HG02642 (cell line): ENCODE measurements at regions not wholly inside any gene's neighbourhood (a gene's known extent, or its start where the extent isn't known, plus 50 kb on each side); places are given as distances from the start of the nearest gene placed in this dataset.

Source experiments
- ATAC-seq: cut with Tn5 transposase; IDR thresholded peaks from one replicate; pipeline ENCODE4 v1.9.1; 2021; ENCODE audit warnings: mild to moderate bottlenecking; ENCODE audit not compliant: unreplicated experiment, poor library complexity

DNA sequence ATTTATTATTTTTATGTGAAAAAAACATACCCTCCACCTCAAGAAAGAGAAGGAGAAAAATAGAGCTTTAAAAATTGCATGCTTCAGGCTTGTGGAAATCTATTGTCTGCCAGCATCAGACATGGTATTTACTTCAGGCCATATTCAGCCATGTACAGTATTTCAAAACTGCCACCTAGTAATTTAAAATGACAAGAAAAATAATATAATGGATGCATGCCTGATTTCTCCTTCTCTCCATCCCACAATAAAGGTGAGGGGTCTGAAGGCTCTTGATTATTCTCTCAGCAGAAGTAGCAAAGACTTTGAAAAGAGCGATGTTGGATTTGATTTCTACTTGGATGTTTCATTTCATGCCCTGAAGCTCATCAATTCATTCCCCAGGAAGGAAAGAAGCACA, 250.7 kb downstream of the TBC1D4 start:
- ATAC-seq, result no peak

DNA sequence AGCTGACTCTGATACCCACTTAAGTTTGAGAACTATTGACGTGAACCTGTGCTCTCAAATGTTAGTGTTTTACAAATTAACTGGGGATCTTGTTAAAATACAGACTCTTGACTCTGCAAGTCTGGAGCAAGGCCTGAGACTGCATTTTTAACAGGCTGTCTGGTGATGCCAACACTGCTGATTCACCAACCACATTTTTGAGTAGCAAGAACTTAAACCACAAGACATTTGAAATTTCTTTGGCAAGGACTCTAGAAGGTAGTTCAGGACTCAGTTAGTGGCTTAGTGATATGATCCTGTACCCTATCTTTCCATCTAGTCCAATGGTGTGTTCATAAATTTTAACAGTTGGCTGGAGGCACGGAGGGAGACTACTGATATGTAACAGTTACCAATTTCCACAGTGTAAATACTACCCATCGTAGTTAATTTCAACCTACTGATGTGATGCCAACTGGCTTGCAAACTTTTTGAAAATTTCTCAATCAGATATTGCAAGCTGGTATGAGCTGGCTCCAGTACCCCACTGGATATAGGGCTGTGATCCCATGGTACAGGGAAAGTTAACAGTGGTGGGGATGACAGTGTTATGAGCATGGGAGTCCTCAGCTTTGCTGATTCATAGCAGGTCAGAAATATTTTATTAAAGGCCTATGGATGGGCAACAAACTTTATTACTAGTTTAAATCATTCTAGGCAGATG, 255.1 kb downstream of the TBC1D4 start:
- ATAC-seq, result no peak

DNA sequence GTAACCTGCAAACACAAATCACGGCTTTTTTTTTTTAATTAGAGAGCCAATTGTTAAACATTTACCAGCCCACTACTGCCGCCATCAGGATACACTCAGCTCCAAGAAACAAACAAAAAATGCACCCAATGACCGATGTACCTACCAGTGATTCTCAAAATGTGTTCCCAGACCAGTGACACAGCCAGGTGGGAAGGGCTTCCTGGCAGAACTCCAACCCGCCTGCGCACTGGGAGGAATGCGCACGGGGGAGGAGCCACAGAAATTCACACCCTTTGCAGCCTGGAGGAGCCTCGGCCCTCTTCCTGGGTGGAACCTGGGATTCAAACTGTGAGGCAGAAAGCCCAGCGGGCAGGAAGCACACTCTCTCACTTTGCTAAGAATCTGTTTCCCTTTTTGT, 255.9 kb downstream of the TBC1D4 start:
- no peak for ATAC-seq

DNA sequence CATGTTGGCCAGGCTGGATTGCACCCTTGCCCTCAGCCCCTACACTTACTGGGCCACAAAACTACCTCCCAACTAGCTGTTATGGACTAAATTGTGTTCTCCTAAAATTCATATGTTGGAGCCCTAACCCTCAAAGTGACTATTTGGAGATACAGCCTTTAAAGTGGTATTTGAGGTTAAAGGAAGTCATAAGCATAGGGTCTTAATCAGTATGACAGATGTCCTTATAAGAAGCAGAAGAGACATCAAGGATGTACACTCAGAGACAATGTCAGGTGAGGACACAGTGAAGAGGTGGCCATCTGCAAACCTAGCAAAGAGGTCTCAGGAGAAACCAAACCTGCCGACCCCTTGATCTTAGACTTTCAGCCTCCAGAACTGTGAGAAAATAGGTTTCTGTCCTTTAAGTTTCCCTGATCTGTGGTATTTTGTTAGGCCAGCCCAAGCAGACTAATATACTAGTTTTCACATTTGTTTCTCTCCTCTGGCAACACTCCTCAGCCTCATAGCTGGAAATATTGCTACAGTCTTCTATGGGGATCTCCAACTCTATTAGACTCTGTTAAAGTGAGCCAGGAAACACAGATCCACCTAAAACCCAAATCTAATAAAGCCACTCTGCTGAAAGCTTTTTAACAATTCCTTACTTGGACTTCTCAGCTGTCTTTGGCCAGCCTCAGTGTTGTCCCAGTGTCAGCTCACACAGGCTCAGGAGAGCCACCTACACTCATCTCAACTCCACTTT, 256.5 kb downstream of the TBC1D4 start:
- no peak for ATAC-seq

DNA sequence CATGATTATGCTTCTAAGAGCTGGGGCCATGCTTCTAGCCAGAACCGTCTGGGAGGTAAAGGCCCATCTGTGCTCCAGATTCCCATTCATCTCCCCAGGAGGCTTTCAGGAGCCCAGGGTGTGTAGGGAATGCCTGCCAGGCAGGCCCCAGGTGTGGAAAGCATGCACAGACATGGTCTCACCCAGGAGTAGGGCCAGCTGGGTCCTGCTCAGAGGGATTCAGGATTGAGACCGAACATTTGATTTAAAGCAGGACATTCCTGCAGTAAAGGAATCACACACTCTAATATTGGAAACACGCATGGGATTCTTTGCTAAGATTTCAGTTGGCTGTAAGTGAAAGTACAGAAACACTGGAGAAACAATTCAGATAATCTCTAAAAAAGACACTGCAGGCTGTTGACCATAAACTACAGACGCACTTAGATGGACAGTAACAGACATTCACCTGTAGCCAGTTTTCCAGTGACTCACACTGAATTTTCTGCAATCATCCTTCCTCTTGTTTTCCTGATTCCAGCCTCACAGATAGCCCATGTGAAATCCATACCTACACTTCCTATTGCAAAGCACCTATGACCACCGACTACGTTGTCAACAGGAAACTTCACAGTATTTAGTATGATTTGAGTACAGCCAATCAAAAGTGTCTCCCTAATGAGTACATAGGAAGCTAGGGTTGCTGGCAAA, 257.8 kb downstream of the TBC1D4 start:
- ATAC-seq, result no peak

DNA sequence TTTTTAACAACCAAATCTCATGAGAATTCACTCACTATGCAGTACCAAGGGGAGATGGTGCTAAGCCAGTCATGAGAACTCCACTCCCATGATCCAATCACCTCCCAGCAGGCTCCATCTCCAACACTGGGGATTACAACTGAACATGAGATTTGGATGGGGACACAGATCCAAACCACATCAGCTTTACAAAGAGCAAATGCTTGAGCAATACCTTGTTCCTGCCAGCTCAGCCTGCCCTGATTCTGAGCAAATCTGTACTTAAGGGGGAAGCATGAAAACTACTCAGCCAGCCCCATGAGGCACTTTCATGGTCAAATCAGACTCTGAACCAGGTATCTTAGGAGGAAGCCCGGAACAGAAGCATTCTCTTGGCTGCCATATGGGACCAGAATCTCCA, 259.9 kb downstream of the TBC1D4 start:
- ATAC-seq, result no peak

DNA sequence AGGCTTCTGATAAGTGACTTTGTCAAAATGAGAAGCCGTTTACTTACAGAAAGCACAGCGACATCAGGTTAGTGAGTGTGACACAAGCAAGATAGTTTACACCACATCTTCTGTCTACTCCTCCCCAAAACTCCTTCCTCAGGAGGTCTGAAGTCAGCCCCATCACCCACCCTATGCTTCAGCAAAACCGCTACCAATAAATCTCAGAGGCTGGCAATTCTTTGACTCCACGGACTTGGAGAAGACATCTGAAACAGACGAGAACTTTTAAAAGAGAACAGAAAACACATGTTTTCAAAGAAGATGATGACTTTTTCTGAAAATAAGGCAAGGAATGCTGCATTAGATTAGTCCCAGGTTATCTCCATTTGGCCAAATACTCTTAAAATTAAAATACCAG, 261.1 kb downstream of the TBC1D4 start:
- ATAC-seq, result no peak

DNA sequence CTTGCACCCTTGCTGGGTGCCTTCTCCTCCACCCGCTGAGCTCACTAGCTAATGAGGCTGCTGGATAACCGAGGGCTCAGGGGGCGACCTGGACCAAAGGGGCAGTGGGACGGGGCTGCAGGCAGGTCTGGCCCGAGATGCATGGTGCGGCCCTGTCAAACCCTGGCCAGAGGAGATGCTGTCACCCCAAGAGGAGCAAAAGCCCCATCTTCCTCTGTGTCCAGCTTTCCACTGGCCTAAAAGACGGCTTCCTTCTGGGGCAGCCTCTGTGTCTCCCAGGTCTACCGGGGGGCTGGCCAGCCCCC, 261.8 kb downstream of the TBC1D4 start:
- ATAC-seq, result no peak

DNA sequence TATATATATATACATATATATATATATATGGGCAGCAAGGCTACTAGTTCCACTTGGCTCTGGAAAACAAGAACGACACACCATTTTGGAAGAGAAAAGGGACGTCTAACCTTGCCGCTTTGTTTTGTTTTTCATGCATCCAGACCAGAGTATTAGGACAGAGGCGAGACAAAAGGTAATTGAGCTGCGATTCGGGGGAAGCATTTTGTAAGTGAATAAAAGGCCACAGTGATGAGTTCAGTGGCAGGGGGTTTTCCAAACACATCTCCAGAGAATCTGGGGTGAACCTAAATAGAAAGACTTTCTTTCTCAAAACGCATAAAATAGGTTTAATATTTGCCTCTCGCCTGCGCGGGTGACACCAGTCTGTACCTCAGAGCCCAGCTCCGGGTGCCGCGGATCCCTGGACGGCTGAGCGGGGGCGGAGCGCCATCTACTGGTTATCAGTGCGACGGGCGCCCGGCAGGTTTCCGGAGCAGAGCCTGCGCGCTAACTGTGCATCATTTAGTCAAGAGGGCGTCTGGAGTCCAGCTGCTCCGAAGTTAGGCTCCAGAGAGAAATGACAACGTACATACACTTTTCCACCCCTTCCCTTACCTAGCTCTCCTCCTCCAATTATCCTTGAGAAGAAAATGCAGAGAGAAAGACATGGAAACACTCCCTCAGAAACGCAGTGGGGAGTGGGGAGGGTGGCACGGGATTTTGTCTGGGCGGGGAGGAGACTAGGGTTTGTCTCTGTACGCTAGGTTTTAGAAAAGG, 262.3 kb downstream of the TBC1D4 start:
- peak; percentile 98 for ATAC-seq

DNA sequence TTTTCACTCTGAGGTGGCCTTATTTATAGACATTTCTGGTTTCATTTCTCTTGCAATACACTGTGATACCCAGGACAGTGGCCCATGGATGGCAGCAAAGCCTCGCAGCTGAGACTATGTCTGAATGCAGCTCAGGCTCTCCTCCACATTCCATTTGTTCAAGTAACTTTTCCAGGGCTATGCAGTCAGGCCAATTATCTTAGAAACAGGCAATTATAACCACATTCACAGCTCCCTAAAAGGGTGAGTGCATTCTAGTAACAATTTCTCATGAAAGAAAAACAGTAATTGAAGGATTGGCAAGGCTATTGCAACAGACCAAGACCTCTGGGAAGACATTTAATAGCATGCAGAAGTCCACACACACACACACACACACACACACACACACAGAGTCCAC, 264.0 kb downstream of the TBC1D4 start:
- ATAC-seq, result no peak

DNA sequence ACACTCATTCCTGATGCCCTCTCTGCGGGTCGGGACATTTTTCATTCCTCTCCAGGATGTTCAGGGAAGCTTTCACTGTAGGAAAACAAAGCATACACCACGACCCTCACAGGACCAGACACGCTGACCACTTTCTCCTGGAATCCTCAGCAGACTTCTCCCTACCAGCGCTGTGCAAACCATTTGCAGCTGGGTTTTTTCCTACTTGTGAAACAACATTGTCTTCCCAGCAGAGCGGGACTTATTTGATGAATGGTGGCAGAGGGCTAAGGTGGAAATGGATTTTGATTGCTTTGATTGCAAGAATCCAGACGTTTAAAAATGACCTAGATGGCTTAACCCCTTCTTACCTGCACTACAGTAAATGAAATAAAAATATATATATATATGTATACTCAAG, 265.9 kb downstream of the TBC1D4 start:
- ATAC-seq, result no peak

DNA sequence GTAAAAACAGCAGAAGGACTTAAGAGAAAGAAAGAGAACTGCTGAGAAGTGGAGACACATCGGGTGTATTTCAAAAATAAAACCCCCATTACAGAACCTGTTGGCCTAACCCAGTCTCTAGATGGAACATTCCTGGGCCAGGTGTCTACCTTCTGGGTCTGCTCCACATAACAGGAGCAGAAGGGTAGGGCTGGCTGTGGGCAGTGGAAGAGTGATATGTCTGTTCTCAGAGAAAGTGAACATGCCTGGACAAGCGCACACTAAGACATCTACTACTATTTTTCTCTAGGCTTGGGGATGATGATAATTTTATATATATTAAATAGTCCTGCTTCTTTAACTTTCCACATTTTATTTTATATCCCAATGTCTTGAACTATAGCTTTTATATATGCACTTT, 267.1 kb downstream of the TBC1D4 start:
- ATAC-seq, result no peak

DNA sequence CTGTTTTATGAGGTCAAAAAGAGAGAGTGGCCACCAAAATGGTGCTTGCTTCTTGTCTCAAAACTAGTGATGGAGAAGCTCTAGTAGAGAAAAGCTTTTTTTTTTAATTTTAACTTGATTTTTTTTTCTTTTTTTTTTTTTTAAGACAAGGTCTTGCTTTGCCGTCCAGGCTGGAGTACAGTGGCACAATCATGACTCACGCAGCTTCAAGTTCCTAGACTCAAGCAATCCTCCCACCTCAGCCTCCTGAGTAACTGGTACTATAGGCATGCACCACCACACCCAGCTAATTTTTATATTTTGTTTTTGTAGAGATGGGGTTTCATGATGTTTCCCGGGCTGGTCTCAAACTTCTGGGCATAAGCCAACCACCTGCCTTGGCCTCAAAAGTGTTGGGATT, 279.0 kb downstream of the TBC1D4 start:
- no peak for ATAC-seq

DNA sequence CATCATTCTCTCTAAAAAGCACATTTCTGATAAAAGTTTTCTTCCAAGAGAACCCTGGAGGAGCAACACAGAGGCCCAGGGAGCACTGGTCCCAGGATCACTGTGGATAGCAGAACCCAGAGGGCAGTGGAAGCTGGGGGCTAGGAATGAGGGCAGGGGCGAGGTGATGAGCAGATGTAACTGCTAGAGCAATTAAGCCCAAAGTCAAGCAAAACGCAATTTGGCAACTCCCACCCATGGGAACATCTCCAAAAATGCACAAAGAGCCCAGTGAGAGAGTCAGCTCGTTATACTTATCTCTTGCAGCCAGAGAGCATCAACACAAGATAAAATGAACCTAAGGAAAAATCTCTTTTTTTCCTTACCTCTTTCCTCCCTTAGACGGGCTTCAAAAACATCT, 284.2 kb downstream of the TBC1D4 start:
- no peak for ATAC-seq

DNA sequence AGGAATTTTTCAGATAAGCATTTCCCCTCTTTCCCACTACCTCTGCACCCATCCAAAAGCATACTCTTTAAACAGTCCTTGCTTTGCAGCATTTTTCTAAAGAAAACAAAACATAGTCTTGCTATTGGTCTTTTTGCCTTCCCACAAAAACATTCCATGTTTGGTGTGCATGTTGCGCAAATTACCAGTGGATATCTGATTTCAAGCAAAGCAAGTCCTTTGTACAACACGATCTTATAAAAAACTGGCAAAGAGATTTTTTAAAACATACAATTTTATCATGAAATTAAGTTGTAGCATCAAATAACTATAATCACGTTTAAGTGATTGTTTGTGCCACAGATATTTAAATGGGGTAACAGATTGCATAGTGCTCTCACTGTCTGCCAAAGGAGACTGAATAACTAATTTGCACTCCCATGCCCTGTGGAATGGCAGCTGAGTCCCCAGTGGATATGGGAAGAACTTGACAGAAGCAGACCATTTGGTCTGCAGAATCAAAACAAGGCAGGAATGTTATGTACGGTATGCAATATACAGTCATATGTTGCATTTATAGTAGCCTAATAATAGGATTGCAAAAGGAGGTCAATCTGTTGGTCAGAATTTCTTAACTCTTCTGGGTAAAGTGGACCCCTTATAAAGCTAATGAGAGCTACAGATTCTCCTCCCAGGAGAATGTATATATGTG, 285.7 kb downstream of the TBC1D4 start:
- no peak for ATAC-seq

DNA sequence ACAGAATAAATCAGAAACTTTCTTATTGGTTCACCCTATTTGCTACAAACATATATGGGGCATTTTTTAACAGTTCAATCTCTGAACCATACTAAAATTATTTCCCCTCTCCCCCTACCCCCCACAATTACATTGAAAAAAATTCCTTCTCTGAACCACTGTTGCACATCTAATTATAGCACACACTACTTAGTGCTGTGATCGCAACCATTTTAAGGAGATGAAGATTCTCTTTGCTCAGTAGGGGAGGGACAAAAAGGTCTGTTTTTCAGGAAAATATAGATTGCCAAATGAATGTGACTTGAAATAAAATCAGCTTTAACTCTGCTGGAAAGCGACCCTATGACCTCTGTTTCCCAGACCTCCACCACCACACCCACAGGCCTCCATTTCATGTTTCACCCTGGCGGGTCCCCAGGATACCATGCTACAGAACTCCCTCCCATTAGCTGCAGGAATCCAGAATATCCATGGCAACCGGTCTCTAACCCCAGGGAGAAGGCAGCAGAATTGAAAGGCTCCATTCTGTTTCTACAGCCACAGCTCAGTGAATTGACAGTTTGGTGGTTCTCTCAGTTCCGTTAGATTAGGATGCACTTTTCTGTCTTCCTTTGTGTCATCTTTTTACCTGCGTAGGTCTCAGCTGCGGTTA, 286.3 kb downstream of the TBC1D4 start:
- no peak for ATAC-seq

DNA sequence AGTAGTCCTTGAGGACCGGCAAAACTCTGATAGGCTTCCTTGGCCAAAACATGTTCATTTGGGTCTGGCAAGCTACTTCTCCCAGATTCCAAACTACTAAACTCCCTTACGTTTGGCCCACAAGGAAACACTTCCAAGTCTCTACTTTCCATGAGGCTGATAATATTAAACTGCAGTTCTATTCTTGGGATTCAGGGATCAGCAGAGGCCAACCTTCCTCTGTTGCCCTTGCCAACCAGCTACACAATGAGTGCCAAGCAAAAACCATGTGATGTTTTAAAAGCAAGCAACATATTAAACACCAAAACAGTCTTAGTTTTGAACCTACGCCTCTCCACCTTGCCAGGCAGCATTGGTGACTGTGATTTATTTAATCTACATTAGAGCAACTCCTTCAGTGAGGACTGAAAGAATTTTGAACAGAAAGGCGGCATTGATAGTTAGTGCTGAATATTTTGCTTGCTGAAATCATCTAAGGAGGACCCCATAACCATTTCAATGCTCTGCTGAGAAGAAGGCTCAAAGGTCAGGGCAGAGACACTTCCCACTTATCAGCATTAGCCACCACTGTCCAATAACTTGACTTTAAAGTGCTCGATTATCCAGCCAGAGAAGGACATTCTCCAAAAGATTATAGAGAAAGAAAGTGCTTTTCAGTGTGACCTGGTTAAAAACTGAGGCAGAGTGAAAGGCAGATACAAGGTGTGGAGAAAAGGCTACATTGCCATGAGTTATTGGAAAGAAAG, 287.1 kb downstream of the TBC1D4 start:
- no peak for ATAC-seq

DNA sequence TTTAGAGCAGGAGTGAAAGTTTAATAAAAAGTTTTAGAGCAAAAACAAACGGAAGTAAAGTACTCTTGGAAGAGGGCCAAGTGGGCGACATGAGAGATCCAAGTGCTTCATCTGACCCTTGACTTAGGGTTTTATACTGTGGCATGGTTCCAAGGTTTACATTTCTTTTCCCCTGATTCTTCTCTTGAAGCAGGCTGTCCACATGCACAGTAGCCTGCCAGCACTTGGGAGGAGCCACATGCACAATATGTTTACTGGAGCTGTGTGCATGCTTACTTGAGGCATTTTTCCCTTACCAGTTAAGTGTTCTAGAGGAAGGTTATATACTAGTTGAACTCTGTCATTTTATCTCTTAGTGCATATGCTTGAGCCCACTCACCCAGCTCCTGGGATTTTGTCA, 295.6 kb downstream of the TBC1D4 start:
- no peak for ATAC-seq

DNA sequence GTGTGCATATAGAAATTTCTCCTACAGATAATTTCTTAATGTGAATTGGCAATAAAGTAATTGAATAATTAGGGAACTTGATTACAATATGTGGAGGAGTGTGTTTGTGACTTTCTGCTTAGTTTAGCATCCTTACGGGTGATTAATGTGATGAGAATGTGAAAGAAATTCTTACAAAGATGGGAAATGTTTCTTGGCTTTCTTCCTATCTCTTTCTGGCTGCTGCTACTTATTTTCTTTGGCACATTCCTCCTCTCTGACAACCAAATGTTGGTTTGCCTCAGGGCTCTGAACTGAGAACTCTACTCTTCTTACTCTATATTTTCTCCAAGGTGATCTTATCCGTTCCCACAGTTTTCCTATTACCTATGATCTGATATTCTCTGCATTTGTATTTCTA, 300.1 kb downstream of the TBC1D4 start:
- ATAC-seq, result no peak
